Globus pallidus (tissue), 1 donor: ENCODE measurements at regions not wholly inside any gene's neighbourhood (a gene's known extent, or its start where the extent isn't known, plus 50 kb on each side); places are given as distances from the start of the nearest gene placed in this dataset.

Experiments
- DNase-seq: peaks from one replicate; pipeline ENCODE4 v3.0.0-alpha.2; 2015; ENCODE audit warnings: low spot score

DNA sequence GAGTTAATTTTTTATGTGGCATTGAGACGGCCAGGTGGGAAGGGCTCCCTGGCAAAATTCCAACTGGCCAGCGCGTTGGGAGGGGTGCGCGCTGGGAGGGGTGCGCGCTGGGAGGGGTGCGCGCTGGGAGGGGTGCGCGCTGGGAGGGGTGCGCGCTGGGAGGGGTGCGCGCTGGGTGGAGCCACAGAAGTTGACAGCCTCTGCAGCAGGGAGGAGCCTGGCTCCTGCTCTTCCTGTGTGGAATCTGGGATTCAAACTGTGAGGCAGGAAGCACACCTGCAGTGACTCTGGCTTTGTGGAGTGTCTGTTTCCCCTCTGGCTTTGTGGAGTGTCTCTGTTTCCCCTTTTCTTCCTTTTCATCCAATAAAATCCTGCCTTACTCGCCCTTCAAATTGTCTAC, 147.9 kb upstream of the CBLN2 start:
- no peak for DNase-seq

DNA sequence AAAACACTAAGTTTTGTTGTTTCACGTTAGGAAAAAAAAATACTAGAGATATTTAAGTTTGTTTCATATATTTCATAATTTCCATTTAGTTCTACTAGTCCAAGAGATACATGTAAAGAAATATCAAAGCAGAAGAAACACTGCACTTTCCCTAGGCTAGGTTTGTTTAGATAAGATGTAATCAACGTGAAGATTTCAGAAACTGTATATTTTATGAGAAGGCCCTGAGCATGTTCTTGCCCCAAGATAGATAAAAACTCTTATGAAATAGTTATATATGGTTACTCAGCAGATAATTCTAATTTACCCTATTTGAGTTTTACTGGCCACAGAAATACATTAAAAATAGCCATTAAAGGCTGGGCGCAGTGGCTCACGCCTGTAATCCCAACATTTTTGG, 143.6 kb upstream of the CBLN2 start:
- DNase-seq, result no peak

DNA sequence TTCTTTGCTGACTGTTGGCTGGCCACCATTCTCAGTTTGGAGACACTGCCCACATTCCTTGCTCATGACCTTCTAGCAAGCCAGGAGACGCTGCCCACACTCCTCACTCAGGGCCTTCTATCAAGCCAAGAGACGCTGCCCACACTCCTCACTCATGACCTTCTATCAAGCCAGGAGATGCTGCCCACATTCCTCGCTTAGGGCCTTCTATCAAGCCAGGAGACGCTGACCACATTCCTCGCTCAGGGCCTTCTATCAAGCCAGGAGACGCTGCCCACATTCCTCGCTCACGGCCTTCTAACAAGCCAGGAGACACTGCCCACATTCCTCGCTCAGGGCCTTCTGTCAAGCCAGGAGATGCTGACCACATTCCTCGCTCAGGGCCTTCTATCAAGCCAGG, 131.3 kb upstream of the CBLN2 start:
- no peak for DNase-seq

DNA sequence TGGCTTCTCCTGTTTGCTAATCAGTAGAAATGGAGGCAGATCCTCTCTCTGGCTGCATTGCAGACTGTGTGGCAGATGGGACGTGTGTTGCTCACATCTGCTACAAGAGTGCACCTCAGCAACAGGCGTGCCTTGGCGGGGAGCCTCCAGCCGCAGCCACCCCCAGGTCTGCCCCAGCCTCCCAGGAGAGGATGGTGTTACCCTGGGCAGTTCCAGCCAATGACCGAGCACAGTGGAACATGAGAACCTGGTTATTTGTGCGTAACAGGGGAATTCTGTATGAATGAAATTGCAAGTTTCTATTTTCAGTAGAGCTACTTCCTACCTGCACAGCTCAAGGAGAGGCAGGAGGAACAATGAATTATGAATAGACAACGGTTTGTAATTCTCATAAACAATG, 130.6 kb upstream of the CBLN2 start:
- no peak for DNase-seq

DNA sequence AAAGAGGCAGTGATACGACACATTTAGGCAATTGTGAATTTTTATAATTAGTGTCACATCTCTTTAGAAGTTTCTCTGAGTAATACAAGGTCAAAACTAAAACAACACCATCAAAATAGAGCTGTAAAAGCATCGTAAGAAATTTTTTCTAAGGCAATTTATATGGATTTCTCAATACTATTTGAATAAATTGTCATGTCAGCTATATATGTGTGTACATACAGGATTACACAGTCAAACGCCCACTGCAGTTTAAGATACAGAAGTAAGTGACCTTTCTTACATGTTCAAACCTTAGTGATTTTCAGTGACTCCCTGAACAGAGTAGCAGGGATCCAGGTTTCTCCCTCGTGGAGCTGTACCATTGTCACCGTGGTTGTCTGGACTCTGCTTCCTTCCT, 129.1 kb upstream of the CBLN2 start:
- DNase-seq, result no peak

DNA sequence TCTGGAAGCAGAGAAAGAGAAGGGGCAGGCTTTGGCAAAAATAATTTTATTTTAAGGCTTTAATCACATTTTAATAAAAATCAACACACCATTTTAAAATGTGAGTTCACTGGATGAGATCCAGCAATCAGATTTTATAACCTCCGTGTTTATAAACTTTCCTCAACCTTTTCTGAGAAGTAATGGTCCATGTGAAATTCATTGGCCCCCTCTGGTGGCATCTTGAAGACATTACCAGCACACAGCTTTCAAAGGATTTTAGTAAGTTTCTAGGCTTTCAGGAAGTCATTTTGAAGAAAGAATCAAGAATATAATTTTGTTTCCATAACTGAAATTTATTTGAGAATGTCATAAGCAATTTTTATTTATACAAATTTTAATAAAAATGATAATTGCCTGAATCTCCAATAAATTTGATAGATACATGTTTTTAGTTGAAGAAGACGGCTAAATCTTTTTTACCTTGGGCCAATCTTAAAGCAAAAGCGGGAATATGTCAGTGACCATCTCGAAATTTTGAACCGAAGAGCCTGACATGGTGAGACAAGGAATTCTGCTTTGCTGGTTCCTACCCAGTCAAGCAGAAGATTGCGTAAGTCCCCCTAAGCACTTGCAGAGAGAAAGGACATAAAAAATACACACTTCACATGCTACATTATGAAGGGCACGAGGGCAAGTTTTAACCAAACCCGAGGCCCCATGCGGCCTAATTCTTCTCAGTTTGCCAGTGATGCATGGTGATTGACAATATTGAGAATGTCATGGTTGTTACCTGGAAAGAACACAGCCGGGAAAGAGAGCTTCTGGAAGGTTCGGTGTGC, 128.4 kb upstream of the CBLN2 start:
- peak; percentile 28 for DNase-seq

DNA sequence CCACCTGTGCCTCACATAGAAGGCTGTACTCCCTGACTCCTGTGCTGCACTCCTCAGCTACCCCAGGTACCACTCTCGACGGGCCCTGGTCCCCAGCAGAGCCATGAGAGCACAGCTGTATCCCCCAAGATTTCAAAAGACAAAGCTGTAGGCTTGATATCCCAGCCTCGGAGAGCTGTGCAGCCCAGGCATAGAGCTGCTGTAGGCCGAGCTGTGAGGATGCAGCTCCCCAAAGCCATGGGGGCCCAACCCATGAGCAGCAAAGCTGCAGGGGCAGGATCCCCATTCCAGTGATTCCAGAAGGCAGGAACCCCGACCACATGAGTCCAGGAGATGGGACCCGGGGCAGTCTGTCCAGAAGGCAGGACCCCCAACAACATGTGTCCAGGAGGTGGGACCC, 123.8 kb upstream of the CBLN2 start:
- DNase-seq, result no peak

DNA sequence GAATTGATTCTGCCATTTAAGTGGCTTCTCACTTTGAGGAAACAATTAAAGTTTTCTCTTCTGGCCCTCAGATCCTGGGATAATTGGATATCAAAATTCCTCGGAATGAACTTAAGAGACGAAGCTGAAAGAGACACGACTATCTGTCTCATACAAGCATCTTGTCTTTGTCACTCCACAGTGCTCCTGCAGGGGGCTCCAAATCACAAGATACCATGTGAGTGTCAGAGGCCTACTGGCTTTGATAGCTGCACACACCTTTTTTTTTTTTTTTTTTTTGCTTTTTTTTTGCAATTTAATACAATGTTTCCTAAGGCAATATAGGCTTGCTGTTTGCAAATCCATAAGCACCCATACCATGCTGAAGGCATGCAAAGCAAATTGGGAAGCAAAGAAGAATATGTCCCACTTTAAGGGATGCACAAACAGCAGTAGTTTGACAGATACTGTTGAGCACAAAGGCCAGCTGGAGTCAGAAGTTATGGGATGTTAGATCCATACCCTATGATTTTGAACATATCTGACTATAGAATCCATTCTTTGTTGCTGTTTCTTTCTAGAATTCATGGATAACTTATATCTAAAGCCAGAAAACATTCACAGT, 109.0 kb upstream of the CBLN2 start:
- DNase-seq, result peak; percentile 57

DNA sequence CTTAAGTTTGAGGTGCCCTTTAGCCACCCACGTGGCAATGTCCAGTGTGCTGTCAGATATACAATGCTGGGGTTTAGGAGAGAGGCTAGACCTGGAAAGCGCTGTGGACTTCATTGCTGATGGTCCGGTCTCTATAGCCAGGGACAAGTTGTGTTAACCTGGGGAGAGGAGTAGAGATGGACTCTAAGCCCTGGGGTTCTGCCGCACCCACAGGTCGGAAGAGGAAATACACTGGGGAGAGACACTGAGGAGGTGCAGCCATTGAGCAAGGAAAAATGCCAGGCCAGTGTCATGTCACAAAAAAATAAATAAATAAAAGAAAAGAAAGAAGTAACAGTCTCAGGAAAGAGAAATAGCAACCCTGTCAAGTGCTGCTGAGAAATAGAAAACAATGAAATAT, 106.9 kb upstream of the CBLN2 start:
- no peak for DNase-seq

DNA sequence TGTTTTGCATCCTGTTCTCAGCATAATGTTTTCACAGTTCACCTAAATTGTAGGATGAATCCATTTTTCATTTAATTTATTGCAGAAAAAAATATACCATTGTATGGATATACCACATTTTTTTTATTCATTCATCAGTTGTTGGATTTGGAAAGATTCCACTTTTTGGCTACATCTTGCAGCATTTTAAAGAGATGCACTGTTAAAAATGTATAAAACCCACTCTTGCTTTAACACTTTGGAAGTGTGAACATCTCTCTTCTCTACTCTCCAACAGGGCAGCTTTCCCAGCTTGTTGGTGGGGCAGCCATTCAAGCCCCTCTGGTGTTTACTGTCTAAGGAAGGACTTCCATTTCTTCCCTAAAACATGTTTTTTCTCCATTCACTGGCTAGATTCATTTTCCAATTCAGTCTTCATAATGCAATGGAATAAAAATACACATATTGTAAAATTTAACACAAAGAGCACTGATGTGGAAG, 104.4 kb upstream of the CBLN2 start:
- DNase-seq, result no peak

DNA sequence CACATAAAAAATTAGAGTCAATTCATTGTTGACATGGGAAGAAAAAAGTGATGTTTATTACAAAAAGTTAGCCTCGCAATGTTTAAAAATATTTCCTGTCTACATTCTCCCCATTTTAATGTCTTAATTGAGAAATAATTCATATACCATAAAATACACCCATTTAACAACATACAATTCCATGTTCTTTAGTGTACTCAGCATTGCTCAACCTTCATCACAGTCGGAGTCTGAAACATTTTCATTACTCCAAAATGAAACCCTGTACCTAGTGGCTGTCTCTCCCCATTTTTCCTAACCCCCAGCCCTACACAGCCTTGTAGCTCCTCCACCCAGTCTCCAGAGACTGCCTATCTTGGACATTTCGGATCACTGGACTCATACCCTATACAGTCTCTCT, 103.9 kb upstream of the CBLN2 start:
- DNase-seq, result no peak

DNA sequence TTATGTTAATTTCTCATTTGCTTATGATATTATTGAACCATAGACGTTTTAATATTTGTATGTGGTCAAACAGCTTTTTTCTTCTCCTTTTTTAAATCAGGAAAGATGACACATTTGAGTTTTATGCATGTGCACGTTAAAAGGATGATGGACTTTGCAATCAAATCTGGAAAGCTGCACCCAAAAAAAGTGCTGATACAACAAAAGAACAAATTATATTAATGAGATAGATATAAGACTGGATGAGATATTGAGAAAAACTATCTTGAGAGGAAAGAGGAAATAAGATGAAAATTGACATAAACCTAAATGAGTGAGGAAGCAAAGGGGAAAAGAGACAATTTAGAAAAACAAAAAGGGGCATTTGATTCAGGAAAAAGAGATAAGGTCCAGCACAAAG, 96.4 kb upstream of the CBLN2 start:
- DNase-seq, result no peak

DNA sequence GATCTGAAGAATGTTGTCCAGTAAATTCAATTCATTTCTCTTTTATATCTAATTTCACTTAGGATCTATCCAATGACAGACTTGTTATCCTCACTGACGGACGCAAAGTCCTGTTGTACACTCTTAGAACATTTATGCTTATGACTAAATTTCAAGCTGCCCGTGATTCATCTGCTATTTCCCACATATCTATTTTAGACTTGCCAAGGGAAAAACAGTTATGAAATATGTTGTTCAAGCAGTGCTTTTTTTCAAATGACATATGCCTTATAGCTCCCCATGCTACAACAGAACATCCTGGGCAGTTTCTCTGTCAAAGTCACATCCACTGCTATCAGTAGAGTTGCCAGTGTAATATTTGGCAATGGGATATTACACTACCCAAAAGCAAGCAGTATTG, 94.2 kb upstream of the CBLN2 start:
- DNase-seq, result no peak

DNA sequence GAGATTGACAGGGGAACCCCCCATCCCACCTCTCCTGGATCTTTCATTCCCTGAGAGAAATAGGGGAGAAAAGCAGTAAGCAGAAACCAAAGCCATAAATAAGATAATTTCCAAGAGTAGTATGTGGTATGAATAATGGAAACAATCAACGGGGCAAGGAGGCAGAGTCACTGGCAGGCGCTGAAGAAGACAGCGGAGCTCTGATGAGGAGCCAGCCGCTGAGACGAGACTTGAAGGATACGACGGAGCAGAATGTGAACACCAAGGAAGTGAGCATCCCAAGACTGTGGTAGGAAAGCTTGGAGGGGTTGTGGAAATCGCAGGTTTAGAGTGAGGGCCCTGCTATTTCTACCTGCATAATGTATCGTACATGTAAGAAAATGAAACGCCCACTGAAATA, 93.6 kb upstream of the CBLN2 start:
- no peak for DNase-seq

DNA sequence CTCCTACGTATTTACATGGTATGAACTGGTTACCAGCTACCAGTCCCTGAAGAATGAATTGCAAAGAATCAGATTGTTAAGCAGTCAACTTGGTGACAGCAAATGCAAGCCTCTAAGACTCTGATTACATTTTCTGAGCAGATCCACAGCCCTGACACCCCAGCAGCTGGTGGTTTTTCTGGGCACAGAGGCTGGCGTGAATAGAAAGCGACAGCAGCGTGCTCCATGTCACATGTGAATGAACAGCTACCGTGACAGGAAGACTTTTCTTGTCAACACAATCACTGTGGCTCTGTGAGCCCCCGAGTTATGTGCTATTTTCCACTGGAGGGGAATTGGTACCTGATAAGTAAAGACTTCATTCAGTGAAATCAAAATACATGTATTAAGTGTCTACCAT, 93.2 kb upstream of the CBLN2 start:
- DNase-seq, result peak; percentile 11

DNA sequence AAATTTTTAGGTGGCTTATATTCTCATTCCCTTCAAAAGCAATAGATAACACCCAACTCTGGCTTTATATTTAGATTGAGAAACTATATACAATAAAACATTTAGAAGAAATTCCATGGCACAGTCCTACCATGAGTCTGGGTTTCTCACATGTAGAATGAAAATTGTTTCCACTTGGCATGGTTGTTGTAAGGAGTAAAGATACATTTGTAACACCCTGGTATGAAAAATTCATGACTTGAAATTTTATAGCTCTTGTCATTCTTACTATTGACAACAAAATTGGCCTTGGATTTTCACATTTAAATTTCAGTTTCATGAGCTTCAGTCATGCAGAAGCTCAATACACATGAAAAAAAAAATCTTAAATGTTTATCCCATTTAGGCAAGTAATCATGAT, 92.5 kb upstream of the CBLN2 start:
- no peak for DNase-seq

DNA sequence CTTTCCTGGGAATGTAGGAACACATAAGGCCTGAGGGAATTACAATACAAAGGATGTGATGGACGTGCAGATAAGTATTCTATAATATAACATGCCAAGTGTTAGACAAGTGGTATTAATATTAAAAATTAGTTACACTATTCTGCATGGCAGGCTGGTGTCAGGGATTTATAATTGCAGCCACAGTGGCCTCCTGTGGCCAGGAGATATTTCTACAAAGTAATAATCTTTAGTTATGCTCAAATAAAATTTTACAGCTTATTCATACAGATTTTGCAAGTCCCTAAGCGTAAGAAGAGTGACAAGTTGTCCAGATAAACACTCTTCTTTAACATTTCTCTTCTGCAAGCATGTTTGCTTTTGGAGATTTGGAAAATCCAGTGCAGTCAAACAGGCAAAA, 90.4 kb upstream of the CBLN2 start:
- no peak for DNase-seq

DNA sequence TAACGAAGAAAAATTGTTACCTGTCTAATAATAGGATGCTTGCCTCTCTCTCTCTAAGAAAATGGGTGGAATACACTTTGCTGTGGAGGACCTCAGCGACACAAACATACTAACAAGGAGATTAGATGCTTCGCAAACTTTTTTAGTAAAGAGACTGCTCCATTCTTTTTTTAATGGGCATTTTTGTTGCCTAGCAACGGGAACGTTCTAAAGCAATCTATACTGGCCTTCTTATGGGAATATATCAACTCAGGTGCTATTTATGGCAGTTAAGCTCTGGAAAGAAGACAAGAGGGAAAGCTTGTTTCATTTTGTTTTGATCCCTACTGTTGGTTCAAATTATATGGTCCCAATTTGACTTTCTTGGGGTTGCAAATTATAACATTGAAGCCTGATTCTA, 86.8 kb upstream of the CBLN2 start:
- DNase-seq, result no peak

DNA sequence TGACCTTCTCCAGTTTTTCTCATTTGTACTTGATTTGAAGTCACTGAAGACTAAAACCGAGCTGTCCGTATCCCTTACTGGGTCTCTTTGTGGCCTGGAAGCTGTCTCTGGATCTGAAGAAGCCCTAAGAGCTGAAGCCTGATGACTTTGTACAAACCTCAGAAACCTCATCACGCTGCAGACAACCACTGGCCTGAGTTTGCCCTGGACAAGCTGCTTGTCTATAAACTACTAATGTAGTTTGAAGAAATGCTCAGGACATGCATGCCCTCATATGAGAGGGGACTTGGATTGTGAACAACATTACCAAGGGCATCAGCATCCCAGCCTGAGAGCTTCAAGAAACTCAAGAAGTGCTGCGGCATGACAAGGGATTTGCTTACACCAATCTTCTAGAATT, 79.3 kb upstream of the CBLN2 start:
- no peak for DNase-seq

DNA sequence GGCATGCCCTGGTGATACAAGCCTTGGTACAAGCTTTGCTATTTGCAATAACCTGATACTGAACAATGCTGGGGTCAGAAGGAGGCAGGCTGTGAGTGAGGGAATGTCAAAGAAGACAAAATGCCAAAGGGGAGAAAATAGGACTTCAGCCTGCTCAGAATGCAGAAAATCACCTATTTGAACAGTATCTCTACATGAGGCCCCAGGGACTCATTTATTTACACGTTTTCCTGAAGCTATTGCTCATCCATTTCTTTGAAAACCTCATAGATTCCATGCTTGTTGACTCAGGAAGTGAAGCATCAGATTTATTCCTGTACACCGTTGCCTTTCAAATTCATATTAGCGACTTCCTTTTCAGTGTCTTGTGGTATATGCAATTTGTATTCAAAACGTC, 69.4 kb upstream of the CBLN2 start:
- no peak for DNase-seq

DNA sequence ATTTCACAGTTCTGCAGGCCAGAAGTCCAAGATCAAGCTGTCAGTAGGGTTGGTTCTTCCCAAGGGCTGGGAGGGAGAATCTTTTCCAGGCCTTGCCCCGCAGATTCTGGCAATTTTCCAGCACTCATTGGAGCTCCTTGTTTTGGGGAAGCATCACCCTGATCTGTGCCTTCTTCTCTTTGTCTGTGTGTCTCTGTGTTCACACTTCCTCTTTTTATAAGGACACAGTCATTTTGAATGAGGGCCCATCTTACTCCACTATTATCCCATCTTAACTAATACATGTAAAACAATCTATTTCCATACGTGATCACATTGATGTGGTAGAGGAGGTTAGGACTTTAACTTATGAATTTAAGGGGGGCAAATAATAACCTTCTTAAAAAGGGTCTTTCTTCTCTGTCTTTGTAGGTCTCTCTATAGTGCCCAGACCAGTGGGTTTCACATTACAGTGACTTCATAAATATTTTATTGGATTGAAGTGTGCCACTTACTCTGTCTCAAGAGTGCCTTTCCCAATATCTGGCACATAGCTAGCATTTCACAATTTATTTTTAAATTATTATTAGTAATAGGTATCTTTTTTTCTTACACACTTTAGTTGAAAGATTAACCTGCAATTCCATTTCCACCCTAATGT, 68.9 kb upstream of the CBLN2 start:
- no peak for DNase-seq

DNA sequence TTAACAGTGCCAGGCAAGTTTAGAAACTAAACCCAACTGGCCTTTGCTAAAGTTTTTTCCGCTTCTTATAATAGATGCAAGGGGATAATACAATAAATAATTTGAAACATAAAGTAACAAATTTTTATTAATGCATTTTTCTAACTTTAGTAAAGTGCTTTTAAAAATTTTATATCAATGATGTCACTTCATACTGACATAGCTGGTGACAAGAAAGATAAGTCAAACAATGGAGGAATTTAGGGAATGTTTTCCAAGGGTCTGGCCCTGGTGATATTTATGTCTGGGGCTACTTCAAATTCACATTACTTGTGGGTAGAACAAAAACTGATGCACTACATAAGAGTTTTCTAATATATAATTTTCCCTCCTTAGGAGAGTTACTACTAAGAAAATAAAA, 61.2 kb upstream of the CBLN2 start:
- no peak for DNase-seq

DNA sequence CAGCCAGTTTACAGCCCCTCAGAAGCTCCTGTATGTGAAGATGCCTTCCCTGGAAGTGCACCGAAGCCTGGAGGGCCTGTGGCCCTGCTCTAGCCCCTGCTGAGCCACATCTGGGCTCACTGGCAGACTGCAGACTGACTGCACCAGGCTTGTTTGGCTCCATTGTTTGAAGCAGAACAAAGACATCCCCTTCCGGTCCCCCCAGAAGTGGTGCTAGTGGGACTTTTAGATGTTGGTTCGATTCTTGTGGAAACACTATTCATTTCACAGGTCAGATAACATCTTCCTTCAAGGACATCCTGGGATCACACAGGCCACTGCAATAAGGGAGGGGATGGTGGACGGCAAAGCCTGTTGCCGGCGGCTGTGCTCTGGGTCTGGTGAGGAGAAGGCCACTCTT, 57.8 kb upstream of the CBLN2 start:
- peak; percentile 7 for DNase-seq

DNA sequence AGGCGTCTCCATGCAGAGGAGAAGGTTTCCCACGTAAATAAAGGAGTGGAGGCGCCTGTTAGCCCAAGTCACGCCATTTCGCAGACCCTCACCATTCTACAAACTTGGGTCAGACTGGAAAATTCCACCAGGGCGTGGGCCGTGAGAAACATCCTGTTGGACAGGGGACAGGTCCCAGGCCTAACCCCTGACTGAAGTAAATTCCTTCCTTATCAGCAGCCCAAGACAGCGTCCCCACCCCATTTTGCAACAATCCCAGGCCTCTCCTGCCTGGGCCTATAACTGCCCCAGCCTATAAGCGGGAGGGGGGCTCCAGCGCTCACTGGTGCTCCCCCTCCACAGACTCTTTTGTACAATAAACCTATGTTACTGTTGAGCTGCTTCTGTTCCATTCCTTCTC, 57.3 kb upstream of the CBLN2 start:
- no peak for DNase-seq
